ENCODE measurements at regions not wholly inside any gene's neighbourhood (a gene's known extent, or its start where the extent isn't known, plus 50 kb on each side); places are given as distances from the start of the nearest gene placed in this dataset.

DNA sequence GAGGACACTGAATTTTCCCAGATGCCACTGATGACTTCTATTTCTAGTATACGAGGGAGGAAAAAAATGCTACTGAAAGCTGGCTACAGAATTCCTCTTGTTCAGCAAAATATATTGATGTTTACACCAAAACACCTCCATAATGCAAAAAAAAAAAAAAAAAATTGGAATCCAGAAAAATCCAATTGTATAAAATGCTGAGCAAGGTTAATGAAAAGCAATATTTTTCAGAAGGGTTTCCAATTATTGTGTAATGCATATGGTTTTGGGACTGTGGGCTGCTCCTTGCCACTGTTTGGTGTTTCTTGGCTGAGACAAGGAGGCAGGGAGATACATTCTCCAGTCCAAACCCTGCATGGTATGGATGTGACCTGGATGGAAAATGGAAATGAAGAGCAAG is 83.8 kb downstream of the LSM5 start:
- TF ChIP-seq CTCF (IDR thresholded peaks at IDR 0.05; ENCODE audit: borderline replicate concordance, extremely low read depth, low read length, poor library complexity, severe bottlenecking) = no peak
- TF ChIP-seq EZH2 (IDR thresholded peaks at IDR 0.05; ENCODE audit: borderline replicate concordance, low read depth, low read length, severe bottlenecking) = no peak

Measured in DND-41 (cell line).